Stimulated activated CD4-positive, alpha-beta T cell treated with anti-CD3 and anti-CD28 coated beads, Interleukin-2, amount 100 ng/mL, for 48 hours (primary cell): ENCODE measurements at regions not wholly inside any gene's neighbourhood (a gene's known extent, or its start where the extent isn't known, plus 50 kb on each side); places are given as distances from the start of the nearest gene placed in this dataset.

Source experiments
- DNase-seq, 2 donors: peaks; one replicate each; pipeline ENCODE4 v3.0.0-alpha.2; 2020

DNA sequence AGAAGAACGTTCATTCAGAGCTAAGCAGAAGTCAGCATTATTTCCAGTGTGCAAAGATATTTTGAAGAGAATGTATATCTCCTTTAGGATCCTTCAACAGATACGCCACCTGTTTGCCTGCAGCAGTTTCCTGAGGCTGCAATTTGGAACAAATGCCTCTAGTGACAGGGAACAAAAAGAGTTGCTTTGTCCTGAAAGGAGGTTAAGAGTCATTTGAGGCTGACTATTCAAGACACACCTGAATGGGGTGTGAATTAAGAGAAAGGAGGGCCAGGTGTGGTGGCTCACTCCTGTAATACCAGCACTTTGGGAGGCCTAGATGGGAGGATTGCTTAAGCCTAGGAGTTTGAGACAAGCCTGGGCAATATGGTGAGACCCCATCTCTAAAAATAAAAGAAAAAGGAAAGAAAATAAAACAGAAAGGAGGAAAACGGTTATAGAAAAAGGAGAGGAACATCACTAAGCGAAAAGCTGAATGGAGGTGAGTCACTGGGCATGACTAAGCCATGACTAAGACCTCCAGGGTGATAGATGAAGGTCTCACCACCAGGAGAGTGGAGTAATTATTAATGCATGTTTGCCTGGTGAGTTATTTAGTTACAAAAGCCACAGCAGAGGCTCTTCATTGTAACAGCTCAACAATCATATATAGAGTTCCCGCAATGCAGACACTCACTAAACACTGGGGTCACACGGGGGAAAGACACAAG is 255.2 kb upstream of the TNC start:
- DNase-seq, result peak; percentile 16 to 33

DNA sequence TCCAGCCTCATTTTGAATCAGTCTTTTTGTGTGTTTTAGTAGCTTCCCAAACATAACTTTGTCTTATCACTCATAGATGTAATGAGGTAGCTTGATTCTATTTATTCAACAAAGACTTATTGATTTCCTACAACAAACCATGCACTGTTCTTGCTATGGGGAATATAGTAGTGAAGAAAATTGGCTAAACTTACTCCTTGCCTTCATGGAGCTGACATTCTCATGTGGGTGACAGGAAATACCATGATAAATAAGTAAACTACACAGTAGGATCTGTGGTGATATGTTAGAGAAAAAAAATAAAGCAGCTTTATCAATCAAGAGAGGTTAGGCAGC is 255.7 kb upstream of the TNC start:
- no peak for DNase-seq

DNA sequence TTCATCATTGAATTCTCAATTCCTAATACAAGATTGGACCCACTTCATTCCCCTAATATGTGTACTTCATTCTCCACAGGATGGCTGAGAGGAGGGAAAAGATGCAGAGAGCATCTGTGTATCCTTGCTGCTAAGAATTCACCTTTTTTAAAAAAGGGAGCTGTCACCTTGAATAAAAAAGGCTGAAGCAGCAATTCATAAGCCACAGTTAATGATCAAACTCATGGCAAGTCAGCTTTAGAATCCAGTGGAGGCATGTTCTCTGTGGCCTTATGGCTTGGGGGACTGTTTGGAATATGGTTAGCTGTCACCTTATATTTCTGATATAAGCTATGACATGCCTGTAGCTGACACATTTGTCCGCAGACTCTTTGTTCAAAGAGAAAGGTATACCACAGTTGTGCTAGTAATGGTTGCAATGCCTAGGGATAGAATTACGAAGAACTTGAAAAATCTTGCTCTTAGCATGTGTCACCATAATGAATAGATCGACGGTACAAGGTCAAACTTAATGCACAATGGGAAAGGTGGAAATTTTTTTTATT is 256.8 kb upstream of the TNC start:
- no peak for DNase-seq

GRCh38 chr9:115378241-115378640 is 260.3 kb upstream of the TNC start:
- DNase-seq, result no peak

GRCh38 chr9:115378758-115379157 is 260.8 kb upstream of the TNC start:
- no peak for DNase-seq

- DNase-seq, result no peak
Measured at GRCh38 chr9:115379719-115380118, 261.8 kb upstream of the TNC start.

- DNase-seq, result no peak
Measured at GRCh38 chr9:115382865-115383264, 264.9 kb upstream of the TNC start.

GRCh38 chr9:115385383-115386122 is 267.6 kb upstream of the TNC start:
- no peak for DNase-seq

GRCh38 chr9:115386963-115387770 is 269.2 kb upstream of the TNC start:
- DNase-seq, result no peak

- no peak for DNase-seq
Measured at GRCh38 chr9:115391168-115391825, 273.3 kb upstream of the TNC start.

- DNase-seq, result no peak
Measured at GRCh38 chr9:115393976-115394775, 276.2 kb upstream of the TNC start.

- DNase-seq, result no peak
Measured at GRCh38 chr9:115395511-115396021, 277.6 kb upstream of the TNC start.

GRCh38 chr9:115396071-115396529 is 278.1 kb upstream of the TNC start:
- no peak for DNase-seq

DNA sequence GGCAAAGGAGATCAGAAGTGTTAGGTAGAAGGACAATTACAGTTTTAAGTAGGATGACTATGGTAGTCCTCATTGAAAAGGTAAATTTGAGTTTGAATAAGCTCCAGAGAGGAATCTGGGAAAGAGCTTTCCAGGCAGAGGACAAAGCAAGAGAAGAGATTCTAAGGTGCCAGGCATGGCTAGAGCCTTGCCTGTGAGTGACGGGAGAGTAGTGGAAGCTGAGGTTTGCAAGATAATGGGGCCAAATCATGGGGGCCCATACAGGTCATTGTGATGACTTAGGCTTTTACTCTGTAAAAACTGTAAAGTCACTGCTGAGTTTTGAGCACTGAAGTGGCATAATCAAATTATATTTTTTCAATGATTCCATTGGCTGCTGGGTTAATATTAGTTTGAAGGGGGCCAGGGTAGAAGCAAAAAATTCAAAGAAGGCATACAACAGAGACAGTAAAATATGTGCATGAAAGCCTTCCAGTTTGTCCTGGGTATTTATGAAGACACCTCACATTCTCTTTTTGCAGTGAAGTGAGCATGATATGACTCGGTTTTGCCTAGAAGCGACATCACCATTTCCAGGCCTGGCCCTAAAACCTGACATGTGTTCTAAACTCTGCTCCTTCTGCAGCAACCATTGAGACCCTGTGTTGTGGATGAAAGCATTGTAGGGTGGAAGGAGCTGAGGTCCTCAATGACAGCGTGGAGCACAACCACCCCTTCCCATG is 279.8 kb upstream of the TNC start:
- no peak for DNase-seq

DNA sequence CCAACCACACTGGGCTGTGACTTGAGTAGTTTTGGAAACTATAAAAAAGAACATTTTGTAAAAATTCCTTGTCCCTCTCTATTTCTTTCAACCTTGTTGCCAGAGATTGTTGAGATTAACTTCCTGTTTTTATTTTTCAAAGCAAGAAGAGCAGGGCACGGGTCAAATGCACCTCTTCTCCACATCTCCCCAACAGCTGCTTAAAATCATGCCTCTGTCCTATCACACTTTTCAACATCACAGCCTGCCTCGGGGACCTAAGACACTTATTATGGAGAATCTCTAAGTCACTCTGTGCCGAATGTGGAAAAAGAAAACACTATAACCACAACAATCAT is 280.3 kb upstream of the TNC start:
- DNase-seq, result no peak

DNA sequence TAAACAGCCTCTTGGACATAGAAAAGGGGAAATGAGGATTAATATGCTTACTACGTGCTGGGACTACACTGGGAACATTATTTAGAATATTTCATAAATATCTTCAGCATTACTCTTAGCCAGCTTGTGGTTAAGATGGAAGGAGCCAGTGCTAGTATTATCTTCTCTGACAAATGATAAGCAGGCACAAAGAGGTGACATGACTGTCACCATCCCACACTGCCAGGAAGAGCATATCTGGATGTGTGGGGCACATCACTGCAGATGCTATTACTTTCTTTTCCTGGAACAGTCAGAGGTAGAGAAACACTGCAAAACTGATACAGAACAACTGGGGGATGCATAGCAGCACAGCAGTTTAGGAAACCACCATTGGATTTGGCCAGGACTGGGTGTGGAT is 281.0 kb upstream of the TNC start:
- no peak for DNase-seq

DNA sequence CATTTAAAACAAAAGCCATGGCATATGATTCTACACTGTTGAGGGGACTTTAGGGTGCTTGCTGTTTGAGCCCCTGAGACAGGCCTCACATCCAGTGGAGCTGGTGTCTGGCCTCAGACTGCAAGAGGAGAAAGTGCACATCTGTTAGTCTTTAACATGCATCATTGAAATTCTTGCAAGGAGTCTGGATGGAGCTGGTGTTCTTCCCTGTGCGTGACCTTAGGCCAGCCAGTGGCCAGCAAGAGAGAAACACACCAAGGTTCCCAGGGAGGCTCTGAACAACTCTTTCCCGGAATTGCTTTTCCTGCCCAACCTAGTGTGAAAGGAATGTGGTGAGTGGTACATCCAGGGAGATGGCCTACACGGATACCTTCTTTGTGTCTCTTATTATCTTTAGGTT is 282.8 kb upstream of the TNC start:
- no peak for DNase-seq

DNA sequence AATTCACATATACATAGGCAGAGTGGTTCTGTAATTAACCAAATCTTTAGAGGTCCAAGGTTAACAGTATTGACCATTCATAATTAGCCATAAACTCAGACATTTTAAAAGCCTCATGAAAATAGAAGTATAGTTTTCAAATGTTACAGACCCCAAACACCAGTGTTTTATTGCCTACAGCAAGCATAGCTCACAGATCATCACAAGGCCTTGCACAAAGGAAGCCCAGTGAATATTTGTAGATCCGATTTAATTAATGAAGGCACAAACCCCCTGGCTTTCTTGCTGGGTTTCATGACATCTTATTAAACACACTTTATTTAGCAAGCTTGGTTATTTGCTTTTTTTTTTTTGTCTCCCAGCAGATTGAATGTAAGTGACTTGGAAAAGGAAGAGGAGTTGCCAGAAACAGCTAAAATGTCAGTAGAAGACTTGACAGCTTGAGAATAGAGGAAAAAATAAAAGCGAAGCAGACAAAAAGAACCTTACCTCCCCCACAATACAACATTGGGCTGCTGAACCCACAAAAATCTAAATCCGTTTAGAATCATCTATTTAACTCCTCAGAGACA is 283.9 kb upstream of the TNC start:
- DNase-seq, result no peak

DNA sequence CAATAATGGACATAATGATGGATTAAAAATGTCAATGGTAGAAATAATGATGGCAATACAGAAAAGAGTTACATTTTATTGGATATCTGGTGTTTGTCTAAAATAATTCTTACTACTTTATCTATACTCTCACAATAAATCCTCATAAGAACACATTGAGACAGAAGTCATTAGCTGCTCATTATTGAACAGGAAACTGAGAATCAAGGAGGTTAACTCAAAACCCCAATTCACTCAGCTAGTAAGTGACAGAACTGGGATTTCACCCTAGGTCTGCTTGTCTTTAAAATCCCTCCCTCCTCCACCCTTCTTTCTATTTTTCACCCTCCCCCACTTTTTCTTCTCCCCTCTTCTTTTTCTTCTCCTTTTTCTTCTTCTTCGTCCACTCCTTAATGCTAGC is 285.8 kb upstream of the TNC start:
- no peak for DNase-seq

DNA sequence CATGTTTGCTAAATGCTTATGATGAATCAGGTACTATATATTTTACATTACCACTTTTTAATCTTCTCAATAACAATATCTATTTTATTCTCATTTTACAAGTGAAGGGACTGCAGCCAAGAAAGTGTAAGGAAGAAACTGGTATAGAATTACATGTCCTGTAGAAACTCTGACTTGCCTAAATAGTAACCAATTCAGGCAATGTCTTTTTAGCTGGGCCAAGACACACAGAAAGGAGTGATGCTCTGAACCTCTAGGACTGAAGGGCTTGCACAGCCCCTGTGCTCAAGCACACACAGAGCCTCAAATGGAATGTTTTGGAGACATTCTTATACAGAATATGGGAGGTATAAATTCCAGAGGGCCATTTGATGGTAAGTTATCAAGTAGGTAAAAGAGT is 286.4 kb upstream of the TNC start:
- no peak for DNase-seq

DNA sequence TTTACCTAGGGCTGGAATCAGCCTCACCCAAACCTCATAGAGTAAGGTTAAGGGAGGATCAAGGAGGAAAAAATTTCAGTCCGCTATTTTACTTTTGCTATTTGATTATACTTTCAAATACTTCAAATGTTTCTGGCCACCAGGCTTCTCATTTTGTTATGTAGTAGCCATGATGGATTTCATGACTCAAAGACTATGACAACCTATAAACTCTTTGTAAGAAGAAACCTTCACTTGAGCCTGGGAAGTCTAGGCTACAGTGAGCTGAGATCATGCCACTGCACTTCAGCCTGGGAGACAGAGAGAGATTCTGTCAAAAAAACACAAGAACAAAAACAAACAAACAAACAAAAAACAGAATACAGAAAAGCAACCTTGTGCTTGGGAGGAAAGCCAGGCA is 293.6 kb upstream of the TNC start:
- no peak for DNase-seq
